ENCODE measurements at regions not wholly inside any gene's neighbourhood (a gene's known extent, or its start where the extent isn't known, plus 50 kb on each side); places are given as distances from the start of the nearest gene placed in this dataset.

DNA sequence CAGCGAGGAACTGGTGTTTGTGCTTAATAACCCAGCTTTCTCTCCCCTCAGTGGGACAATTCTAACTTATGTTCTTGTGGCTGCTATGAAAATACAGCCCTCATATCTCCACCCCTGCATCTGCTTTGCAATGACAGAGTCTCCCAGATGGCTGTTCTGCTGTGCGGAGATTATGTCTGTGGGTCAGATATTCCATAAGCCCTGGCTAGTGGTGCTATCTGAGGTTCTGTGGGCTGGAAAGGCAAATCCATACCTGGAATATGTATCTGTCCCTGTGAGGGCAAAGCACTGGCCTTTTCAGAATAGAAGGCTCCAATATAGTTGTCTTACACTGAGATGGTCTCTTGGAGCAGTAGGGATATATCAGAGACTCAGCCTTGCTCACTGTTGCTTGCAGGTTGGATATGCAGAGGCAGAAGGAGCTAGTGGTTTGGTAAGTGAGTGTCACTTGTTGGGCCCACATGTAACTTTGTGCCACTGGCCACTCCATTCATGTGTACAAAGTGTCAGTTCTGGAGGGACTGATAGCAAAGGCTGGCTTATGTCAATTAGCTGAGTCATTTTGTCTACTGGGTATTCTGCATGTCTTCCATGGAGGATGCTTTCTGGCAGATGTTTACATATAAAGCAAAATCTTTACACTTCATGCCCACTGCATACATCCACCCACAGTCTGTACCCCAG lies 246.6 kb downstream of the FAM76B start:
- no peaks in the 10 kb centered on the region for H3K36me3 ChIP-seq
- no peak overlapping the region for H3K27ac ChIP-seq
- H3K4me2 ChIP-seq = no peak overlapping the region
- Mint-ChIP-seq H3K4me3 (no peak overlapping the region), H3K4me1 (peaks cover 9% of the 10 kb centered on the region), H3K27ac (no peak overlapping the region), H3K9me3 (peaks cover 3% of the 10 kb centered on the region), H3K36me3 (no peaks in the 10 kb centered on the region), H3K27me3 (ENCODE audit: insufficient read depth, low read depth) (peaks cover 3% of the 10 kb centered on the region)
- H3K4me1 ChIP-seq = peaks cover 6% of the 10 kb centered on the region
- H3K79me2 ChIP-seq (ENCODE audit: low read depth) = no peaks in the 10 kb centered on the region
- H3K4me3 ChIP-seq = no peak overlapping the region
- no peak overlapping the region for H2AFZ ChIP-seq (replicated peaks)
- TF ChIP-seq EZH2phosphoT487 (IDR thresholded peaks at IDR 0.05) (no peak), CTCF (IDR thresholded peaks at IDR 0.05) (no peak), EZH2 (IDR thresholded peaks at IDR 0.05) (no peak)
- H4K20me1 ChIP-seq (ENCODE audit: low read depth) = no peaks in the 10 kb centered on the region
- H3F3A ChIP-seq (ENCODE audit: low read depth) = no peaks in the 10 kb centered on the region
- H3K9ac ChIP-seq = no peak overlapping the region
- no peaks in the 10 kb centered on the region for H3K27me3 ChIP-seq
- H3K9me3 ChIP-seq (ENCODE audit: low read depth) = no peaks in the 10 kb centered on the region
- no peak for DNase-seq (ENCODE audit: low spot score)

DNA sequence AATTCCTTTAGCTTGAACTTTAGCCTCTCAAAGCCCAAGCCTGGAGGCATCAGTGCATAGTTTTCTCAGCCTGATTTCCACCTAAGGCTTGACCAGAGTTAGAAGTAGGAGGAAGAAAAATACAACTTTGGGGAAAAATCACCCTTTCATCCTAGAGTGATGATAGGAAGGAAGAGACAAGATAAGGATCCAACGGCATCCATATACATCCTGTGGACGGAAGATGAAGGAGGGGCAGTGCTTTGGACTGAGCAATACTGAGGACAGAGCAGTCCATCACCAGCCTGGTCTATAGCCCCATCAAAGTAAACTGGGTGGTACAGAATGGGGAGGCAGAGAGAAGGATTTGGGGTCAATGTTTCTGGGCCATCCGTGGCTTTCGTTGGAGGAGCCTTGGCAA lies 247.9 kb downstream of the FAM76B start:
- no peak overlapping the region for H3K4me2 ChIP-seq
- H3K27ac Mint-ChIP-seq = no peak overlapping the region
- no peaks in the 10 kb centered on the region for H3K36me3 ChIP-seq
- H3K9me3 Mint-ChIP-seq = peaks cover 3% of the 10 kb centered on the region
- no peaks in the 10 kb centered on the region for H3K79me2 ChIP-seq (ENCODE audit: low read depth)
- H3K9ac ChIP-seq = no peak overlapping the region
- TF ChIP-seq EZH2 (IDR thresholded peaks at IDR 0.05) = no peak
- no peak for TF ChIP-seq EZH2phosphoT487 (IDR thresholded peaks at IDR 0.05)
- no peak for TF ChIP-seq CTCF (IDR thresholded peaks at IDR 0.05)
- H3K27ac ChIP-seq = no peak overlapping the region
- H4K20me1 ChIP-seq (ENCODE audit: low read depth) = no peaks in the 10 kb centered on the region
- no peaks in the 10 kb centered on the region for H3K27me3 ChIP-seq
- no peaks in the 10 kb centered on the region for H3K9me3 ChIP-seq (ENCODE audit: low read depth)
- no peaks in the 10 kb centered on the region for H3K36me3 Mint-ChIP-seq
- peaks cover 2% of the 10 kb centered on the region for H3K4me1 Mint-ChIP-seq
- H3K4me3 Mint-ChIP-seq = no peak overlapping the region
- H3K4me1 ChIP-seq = no peaks in the 10 kb centered on the region
- no peak for DNase-seq (ENCODE audit: low spot score)
- no peak overlapping the region for H2AFZ ChIP-seq (replicated peaks)
- H3K27me3 Mint-ChIP-seq (ENCODE audit: insufficient read depth, low read depth) = peaks cover 3% of the 10 kb centered on the region
- no peak overlapping the region for H3K4me3 ChIP-seq
- H3F3A ChIP-seq (ENCODE audit: low read depth) = no peaks in the 10 kb centered on the region

DNA sequence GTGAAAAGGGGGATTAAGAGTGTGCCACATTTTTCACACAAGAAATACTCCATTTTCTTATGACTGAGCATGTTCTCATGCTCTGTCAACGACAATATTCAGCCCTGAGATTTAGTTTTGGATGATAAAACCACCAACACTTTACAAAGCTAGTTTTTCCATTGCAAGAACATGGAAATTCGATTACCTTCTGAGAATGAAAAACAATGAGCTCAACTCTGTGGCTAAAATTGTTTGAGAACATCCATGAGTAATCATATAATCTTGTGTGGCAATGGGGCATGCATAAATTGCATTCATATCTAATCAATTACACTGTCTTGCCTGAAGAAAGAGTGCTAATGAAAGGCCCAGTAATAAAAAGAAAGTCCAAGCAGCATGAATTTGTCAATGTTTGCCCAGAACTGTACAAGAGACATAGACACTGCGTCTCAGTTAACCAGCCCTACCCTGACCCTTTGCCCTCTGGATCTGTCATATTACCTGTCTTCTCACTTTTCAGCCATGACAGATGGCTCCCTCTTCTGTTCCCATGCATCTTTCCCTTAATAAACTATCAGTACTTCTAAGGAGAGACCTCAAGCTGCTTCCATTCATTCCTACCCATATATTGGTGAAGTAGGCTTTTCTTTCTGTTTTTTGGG lies 253.4 kb downstream of the FAM76B start:
- no peaks in the 10 kb centered on the region for H4K20me1 ChIP-seq (ENCODE audit: low read depth)
- H3K36me3 ChIP-seq = no peaks in the 10 kb centered on the region
- no peaks in the 10 kb centered on the region for H3K4me1 Mint-ChIP-seq
- H3K27ac Mint-ChIP-seq = no peak overlapping the region
- no peak overlapping the region for H3K4me3 Mint-ChIP-seq
- H3K27me3 ChIP-seq = no peaks in the 10 kb centered on the region
- H3K4me2 ChIP-seq = no peak overlapping the region
- no peaks in the 10 kb centered on the region for H3K36me3 Mint-ChIP-seq
- no peak for TF ChIP-seq EZH2phosphoT487 (IDR thresholded peaks at IDR 0.05)
- H3K9me3 ChIP-seq (ENCODE audit: low read depth) = no peaks in the 10 kb centered on the region
- H3F3A ChIP-seq (ENCODE audit: low read depth) = no peaks in the 10 kb centered on the region
- peaks cover 20% of the 10 kb centered on the region for H3K9me3 Mint-ChIP-seq
- peaks cover 2% of the 10 kb centered on the region for H3K27me3 Mint-ChIP-seq (ENCODE audit: insufficient read depth, low read depth)
- DNase-seq (ENCODE audit: low spot score) = no peak
- H3K79me2 ChIP-seq (ENCODE audit: low read depth) = no peaks in the 10 kb centered on the region
- H3K27ac ChIP-seq = no peak overlapping the region
- no peak overlapping the region for H3K9ac ChIP-seq
- H3K4me3 ChIP-seq = no peak overlapping the region
- no peaks in the 10 kb centered on the region for H3K4me1 ChIP-seq
- H2AFZ ChIP-seq (replicated peaks) = no peak overlapping the region

DNA sequence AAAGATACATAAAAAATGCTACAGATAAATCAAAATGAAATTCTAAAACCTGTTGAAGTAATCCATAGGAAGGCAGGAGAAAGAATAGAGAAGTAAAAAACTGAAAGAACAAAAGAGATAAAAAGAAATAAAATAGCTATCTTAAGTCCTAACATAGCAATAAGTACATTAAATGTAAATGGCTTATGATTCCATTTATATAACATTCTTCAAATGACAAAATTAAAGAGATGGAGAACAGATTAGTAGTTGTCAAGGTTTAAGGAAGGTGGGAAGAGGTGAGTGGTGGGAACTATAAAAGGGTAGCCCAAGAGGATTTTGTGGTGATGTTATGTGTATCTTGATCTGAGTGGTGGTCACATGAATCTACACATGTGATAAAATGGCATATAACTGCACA lies 254.8 kb downstream of the FAM76B start:
- no peaks in the 10 kb centered on the region for H3K4me1 ChIP-seq
- Mint-ChIP-seq H3K36me3 (no peaks in the 10 kb centered on the region), H3K27ac (no peak overlapping the region), H3K27me3 (ENCODE audit: insufficient read depth, low read depth) (peaks cover 2% of the 10 kb centered on the region), H3K9me3 (peaks cover 20% of the 10 kb centered on the region), H3K4me3 (no peak overlapping the region), H3K4me1 (no peaks in the 10 kb centered on the region)
- no peaks in the 10 kb centered on the region for H3K27me3 ChIP-seq
- H3K4me2 ChIP-seq = no peak overlapping the region
- no peaks in the 10 kb centered on the region for H4K20me1 ChIP-seq (ENCODE audit: low read depth)
- no peak overlapping the region for H2AFZ ChIP-seq (replicated peaks)
- no peaks in the 10 kb centered on the region for H3K36me3 ChIP-seq
- H3K27ac ChIP-seq = no peak overlapping the region
- no peak overlapping the region for H3K4me3 ChIP-seq
- H3F3A ChIP-seq (ENCODE audit: low read depth) = no peaks in the 10 kb centered on the region
- H3K9me3 ChIP-seq (ENCODE audit: low read depth) = no peaks in the 10 kb centered on the region
- no peak for TF ChIP-seq EZH2 (IDR thresholded peaks at IDR 0.05)
- TF ChIP-seq EZH2phosphoT487 (IDR thresholded peaks at IDR 0.05) = no peak
- no peak for TF ChIP-seq CTCF (IDR thresholded peaks at IDR 0.05)
- no peaks in the 10 kb centered on the region for H3K79me2 ChIP-seq (ENCODE audit: low read depth)
- no peak for DNase-seq (ENCODE audit: low spot score)
- no peak overlapping the region for H3K9ac ChIP-seq
